ENCODE measurements at regions not wholly inside any gene's neighbourhood (a gene's known extent, or its start where the extent isn't known, plus 50 kb on each side); places are given as distances from the start of the nearest gene placed in this dataset.
"Not testable (repeated sequence)": the region's sequence is repeated elsewhere in the genome, so short reads cannot be mapped to it uniquely, and the experiment has no call there.

GRCh38 chr5:126280846-126281245 lies 142.4 kb upstream of the GRAMD2B start:
- peaks cover 0 to under 1% of the 10 kb centered on the region in 2 donors for H3K9me3 Mint-ChIP-seq
- H3K36me3 Mint-ChIP-seq, result no peaks in the 10 kb centered on the region
- no peak for TF ChIP-seq CTCF (IDR thresholded peaks at IDR 0.05)
- Histone ChIP-seq H3K4me3 (ENCODE audit: low read length) (no peak overlapping the region), H3K4me1 (ENCODE audit: control insufficient read depth, insufficient read depth, low read length) (no peaks in the 10 kb centered on the region), H3K9me3 (ENCODE audit: control insufficient read depth, insufficient read depth, low read length) (no peaks in the 10 kb centered on the region), H3K36me3 (ENCODE audit: control insufficient read depth, insufficient read depth, low read length) (no peaks in the 10 kb centered on the region), H3K27ac (ENCODE audit: low read length) (no peak overlapping the region), H3K27me3 (ENCODE audit: control insufficient read depth, insufficient read depth, low read length) (no peaks in the 10 kb centered on the region)
- H3K27ac Mint-ChIP-seq, result no peak overlapping the region
- DNase-seq, result no peak
- no peaks in the 10 kb centered on the region for H3K27me3 Mint-ChIP-seq (ENCODE audit: low read depth in 2 of 2)
- no peaks in the 10 kb centered on the region for H3K4me1 Mint-ChIP-seq
- intact Hi-C loops (cut with micrococcal nuclease), result no loop called here
- H3K4me3 Mint-ChIP-seq, result no peak overlapping the region
- no peak for ATAC-seq

- Mint-ChIP-seq H3K36me3 (no peaks in the 10 kb centered on the region), H3K4me3 (no peak overlapping the region), H3K9me3 (peaks cover 0 to 2% of the 10 kb centered on the region in 2 donors), H3K4me1 (no peaks in the 10 kb centered on the region), H3K27me3 (ENCODE audit: low read depth in 2 of 2) (no peaks in the 10 kb centered on the region), H3K27ac (no peak overlapping the region)
- Histone ChIP-seq H3K27ac (ENCODE audit: low read length) (no peak overlapping the region), H3K4me1 (ENCODE audit: control insufficient read depth, insufficient read depth, low read length) (no peaks in the 10 kb centered on the region), H3K36me3 (ENCODE audit: control insufficient read depth, insufficient read depth, low read length) (no peaks in the 10 kb centered on the region), H3K27me3 (ENCODE audit: control insufficient read depth, insufficient read depth, low read length) (no peaks in the 10 kb centered on the region), H3K9me3 (ENCODE audit: control insufficient read depth, insufficient read depth, low read length) (no peaks in the 10 kb centered on the region), H3K4me3 (ENCODE audit: low read length) (no peak overlapping the region)
- 94% methylated on average over 5 of the region's 6 CpGs for WGBS (ENCODE audit: insufficient coverage)
- no peak for DNase-seq
- ATAC-seq, result no peak
- TF ChIP-seq CTCF (IDR thresholded peaks at IDR 0.05), result no peak
- intact Hi-C loops (cut with micrococcal nuclease), result no loop called here
Measured at GRCh38 chr5:126284977-126285696, 138.1 kb upstream of the GRAMD2B start.

GRCh38 chr5:126296121-126296520 lies 127.1 kb upstream of the GRAMD2B start:
- H3K36me3 ChIP-seq (ENCODE audit: control insufficient read depth, insufficient read depth, low read length); H3K4me3 Mint-ChIP-seq; DNase-seq; ATAC-seq; H3K4me1 ChIP-seq (ENCODE audit: control insufficient read depth, insufficient read depth, low read length); H3K4me1 Mint-ChIP-seq; intact Hi-C loops (cut with micrococcal nuclease); H3K9me3 Mint-ChIP-seq; H3K9me3 ChIP-seq (ENCODE audit: control insufficient read depth, insufficient read depth, low read length); H3K36me3 Mint-ChIP-seq; H3K27me3 Mint-ChIP-seq (ENCODE audit: low read depth in 2 of 2); H3K4me3 ChIP-seq (ENCODE audit: low read length); H3K27ac Mint-ChIP-seq; H3K27me3 ChIP-seq (ENCODE audit: control insufficient read depth, insufficient read depth, low read length); H3K27ac ChIP-seq (ENCODE audit: low read length): not testable (repeated sequence)
- WGBS (ENCODE audit: insufficient coverage), result no CpG with 5 or more reads among the region's 3 CpGs

DNA sequence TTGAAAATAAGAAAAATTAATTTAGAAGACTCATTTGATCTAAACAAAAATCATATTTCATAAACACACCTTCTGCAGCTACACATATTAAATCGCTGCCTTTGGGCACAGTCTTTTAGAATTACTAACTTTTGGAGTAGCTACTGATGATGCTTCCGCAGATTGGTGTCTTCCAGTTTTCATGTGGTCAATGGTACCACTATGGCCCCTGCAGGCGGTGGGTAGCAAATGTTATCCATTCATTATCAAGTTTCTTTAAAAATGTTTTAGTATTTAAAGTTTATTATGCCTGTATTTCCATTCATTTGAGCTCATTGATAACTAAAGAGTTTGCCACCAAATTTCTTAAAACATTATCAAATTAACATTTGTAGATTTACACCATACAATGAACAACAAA lies 122.9 kb upstream of the GRAMD2B start:
- no peaks in the 10 kb centered on the region for H3K27me3 Mint-ChIP-seq (ENCODE audit: low read depth in 2 of 2)
- H3K27ac ChIP-seq (ENCODE audit: low read length), result no peak overlapping the region
- H3K4me1 ChIP-seq (ENCODE audit: control insufficient read depth, insufficient read depth, low read length), result no peaks in the 10 kb centered on the region
- no peak for TF ChIP-seq CTCF (IDR thresholded peaks at IDR 0.05)
- no peaks in the 10 kb centered on the region for H3K9me3 ChIP-seq (ENCODE audit: control insufficient read depth, insufficient read depth, low read length)
- no peak overlapping the region for H3K4me3 Mint-ChIP-seq
- ATAC-seq, result no peak
- intact Hi-C loops (cut with micrococcal nuclease), result no loop called here
- DNase-seq, result no peak
- H3K36me3 Mint-ChIP-seq, result no peaks in the 10 kb centered on the region
- H3K27me3 ChIP-seq (ENCODE audit: control insufficient read depth, insufficient read depth, low read length), result no peaks in the 10 kb centered on the region
- no peaks in the 10 kb centered on the region for H3K4me1 Mint-ChIP-seq
- H3K36me3 ChIP-seq (ENCODE audit: control insufficient read depth, insufficient read depth, low read length), result no peaks in the 10 kb centered on the region
- peaks cover 0 to 3% of the 10 kb centered on the region in 2 donors for H3K9me3 Mint-ChIP-seq
- WGBS (ENCODE audit: insufficient coverage), result 100% methylated on average over 2 of the region's 3 CpGs
- no peak overlapping the region for H3K4me3 ChIP-seq (ENCODE audit: low read length)
- H3K27ac Mint-ChIP-seq, result no peak overlapping the region

All from natural killer cell (primary cell).